Activated T-cell treated with anti-CD3 and anti-CD28 coated beads for 24 hours (primary cell): ENCODE measurements at regions not wholly inside any gene's neighbourhood (a gene's known extent, or its start where the extent isn't known, plus 50 kb on each side); places are given as distances from the start of the nearest gene placed in this dataset.

Source experiments
- DNase-seq: peaks from one replicate; pipeline ENCODE4 v3.0.0-alpha.2; 2020; ENCODE audit warnings: low read depth

DNA sequence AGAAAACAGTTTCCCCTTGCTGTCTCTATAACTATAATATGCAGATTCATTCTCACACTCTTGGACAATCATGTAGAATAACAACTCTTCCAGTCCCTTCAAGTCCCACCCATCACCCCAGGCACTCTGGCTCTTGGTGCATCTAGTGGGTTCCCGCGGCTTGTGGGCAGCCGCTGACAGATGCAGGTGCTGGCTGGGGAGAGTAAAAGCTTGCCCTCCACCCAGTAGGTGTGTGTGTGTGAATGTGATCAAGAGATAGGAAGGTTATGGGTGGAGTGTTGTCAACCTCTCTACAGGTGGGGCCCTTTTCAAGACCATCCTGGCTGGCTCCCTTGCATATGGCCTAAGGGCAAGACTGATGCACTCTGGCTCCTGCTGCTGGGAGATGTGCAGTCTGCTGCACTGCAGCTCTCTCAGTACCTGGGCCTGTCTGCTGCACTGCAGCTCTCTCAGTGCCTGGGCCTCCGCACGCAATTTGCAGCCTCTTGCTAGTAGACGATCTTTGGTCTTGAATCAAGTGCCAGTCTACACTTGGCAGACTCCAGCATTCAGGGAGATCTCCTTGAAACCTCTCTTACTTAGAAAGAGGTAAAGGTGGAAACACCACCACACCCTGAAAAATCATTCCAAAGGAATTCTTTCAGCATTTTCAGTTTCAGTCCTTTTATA, 189.7 kb upstream of the GDNF start:
- no peak for DNase-seq

DNA sequence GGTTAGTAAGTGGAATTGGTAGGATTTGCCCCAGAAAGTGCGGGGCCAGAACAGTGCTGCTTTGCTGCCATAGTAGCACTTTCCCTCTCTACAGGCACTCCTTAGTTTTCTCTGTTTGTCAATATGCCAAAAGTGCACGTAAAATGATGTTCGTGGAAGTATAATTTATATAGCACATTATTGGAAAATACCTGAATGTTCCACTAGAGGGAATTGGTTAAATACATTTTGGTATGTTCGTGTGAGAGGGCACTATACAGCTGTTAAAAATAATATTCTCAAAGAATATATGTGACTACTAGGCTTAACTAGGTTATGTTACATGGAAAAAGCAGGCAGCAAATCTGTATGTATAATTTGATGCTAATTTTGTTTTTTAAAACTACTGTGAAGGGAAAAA, 184.0 kb upstream of the GDNF start:
- no peak for DNase-seq

DNA sequence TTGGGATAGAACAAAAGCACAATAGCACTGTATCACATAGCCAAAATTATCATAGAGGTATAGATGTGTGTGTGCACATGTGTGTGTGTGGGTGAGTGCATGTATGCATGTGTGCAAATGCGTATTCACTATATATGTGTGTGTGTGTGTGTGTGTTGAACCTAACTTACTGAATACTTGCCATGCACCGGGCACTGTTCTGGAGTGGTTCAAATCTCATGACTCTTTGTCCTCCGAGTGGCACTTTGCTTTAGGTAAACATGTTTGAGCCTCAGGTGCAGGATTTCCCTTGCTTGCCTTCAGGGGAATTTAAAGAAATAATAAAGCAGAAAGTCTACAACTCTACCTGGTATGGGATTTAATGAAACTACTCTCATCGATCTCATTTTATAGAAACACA, 183.5 kb upstream of the GDNF start:
- DNase-seq: no peak

DNA sequence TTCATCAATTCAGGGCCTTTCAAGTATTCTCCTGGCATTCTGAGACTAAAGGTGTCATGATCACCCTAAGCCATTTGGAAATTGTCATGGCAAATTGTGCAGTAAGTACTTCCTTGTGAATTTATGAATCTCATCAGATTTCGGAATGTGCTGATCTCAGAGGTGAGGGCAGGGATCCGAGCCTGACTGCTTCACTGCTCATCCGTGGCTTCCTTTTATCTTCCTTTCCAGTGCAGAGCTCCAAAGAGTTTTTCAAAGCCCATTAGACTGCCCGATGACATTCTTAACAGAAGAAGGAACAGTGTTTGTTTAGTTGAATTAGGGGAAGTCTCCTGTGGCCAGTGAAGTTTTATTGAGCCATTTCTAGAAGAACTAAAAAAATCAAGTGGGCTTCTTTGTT, 182.8 kb upstream of the GDNF start:
- DNase-seq: no peak

DNA sequence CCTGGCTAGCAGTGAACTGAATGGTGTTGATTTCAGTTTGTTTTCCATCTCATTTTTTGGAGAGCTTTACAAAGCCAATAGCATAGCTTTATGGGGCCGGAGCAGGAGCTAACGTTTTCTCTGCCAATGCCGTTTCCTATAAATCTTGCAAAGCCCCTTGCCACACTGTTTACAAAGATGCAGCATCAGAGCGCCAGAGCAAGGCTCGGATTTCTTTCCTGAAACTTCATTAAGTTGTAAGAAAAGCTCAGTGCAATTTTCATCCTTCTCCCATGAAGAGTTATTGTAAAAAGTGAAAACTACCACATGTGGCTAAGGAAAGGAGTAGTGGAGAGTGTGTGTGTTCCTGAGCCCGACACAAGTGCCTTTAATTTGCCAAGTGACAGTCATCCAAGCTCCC, 178.2 kb upstream of the GDNF start:
- no peak for DNase-seq

DNA sequence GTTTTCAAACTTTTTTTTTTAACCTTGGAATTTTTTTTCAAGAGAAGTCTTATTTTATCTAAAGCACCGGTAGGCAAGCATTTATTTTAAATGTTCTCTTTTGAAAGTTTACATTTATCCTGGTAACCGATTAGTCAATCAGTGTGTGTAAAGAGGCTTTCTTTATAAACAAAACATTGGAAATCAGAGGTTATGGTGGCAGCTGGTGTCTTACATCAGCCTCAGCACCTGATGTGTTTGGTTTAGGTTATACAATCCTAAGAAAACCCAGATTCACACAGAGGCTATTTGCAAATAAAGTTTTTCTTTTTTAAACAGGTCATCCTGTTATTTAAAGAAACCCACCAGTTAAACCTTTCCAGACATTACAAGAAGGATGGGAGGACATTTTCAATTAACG, 173.3 kb upstream of the GDNF start:
- DNase-seq: no peak

DNA sequence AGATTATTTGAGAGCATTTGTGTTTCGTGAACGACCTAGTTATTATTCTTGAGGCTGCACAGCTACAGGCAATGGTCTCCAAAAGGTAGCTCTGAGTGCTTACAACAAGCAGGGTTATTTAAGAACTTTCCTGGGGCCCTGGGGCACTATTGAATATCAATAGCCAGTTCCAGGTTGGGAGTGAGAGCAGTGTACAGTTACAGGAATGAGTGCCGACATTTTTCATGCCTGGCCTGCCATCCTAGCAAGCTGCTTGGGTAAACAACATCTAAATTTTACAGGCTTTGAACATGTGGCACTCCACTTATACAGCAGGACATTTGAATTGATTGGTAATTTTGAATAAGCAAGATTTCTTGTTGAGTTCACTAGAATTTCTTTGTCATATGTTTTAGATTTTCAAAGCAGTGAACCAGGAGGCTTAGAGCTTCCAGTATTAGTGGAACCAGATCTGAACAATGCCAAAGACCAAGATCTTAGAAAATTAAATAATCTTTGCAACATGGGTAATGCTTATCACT, 171.9 kb upstream of the GDNF start:
- no peak for DNase-seq

DNA sequence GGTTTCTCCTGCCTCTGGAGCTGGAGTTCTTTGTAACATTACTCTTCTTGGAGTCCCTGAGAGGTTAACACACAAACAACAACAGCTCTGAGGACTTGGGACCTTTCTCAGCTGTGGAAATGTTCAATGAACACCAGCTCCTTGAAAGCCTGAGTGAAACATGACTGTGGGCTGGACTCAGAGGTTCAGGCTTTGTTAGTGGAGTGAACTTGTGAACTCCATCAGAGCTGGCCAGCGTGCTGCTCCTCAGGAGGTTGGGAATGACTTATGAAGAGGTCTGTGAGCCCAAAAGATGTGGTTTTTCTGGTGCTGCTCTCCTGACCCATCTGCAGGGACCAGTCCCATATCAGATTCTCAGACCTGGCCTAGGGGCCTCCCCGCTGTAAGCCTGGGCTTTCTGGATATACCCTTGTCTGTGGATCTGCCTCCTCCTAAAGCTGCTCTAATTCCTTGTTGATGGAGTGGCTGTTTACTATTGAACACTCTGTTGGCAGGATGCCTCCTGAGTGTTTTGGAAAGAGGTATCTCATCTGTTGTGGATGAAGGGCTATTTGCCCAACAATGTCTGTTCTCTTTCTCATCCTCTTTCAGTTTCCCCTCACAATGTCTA, 170.0 kb upstream of the GDNF start:
- no peak for DNase-seq

DNA sequence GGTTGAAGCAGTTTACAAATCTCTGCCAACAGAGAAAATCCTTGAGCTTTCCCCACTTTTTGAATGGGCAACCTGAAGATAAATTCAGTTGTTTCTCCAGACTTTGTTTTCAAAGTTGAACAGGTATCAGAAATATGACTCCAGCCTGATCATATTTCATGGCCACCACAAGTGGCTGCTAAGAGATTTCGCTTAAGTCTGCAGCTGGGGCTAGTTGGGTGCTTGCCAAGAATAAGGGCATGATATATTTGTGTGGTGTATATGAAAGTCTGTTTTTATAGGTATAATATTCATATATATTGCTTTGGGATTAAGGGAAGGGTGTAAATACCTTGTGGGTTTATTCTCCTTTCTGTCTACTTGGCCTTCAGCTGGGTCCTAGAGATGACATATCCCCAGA, 168.4 kb upstream of the GDNF start:
- no peak for DNase-seq

DNA sequence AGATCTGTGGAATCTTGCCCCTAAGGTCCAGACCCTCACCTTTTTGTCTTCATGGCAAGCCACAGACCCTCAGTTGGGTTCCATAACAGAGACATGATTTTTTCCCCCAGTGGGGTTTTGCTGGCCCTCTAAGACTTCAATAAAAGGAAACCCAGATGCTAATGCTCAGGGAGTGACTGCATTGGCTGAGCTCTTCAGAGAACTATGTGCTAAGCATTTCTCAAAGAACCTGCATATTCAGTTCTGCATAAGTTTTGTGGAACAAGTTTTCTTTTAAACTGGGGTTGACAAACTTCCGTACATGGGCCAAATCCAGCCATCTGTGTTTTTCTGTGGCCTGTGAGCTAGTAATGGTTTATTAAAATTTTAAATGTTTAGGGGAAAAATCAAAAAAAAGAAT, 159.8 kb upstream of the GDNF start:
- DNase-seq: no peak

DNA sequence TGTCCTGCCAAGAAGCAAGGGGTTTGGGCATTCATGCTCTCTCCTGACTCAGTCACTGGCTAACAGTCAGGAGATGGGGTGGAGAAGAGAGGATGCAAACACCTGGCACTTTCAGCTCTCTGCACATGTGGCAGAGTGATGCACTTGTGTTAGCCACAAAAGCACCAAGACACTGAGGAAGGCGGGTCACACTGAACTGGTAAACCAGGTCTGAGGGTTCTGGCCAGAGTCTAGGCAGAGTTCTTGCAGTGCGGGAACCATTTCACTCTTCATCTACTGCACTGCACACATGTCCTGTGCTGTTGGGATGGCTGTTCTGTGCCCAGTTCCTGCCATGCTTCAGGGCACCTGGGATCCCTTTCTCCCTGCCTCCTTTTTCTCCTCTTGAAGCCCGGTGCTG, 157.1 kb upstream of the GDNF start:
- DNase-seq: no peak

DNA sequence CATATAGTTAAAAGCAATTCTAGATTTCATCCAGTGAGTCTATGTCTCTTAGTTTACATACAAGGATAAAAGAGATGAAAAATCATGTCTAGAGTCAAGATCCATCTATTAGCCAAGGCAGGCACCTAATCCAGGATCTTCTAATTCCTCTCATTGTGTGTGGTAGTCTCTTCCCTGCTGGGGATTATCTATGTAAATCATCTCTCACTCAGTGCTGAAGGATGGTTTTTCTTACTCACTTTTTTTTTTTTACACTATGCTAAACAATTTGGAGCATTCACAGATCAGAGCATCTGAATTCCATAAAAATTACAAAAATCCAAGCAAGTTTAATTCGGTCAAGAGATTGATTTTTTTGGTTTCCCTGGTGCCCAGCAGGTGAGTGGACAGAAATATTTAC, 154.9 kb upstream of the GDNF start:
- DNase-seq: no peak

DNA sequence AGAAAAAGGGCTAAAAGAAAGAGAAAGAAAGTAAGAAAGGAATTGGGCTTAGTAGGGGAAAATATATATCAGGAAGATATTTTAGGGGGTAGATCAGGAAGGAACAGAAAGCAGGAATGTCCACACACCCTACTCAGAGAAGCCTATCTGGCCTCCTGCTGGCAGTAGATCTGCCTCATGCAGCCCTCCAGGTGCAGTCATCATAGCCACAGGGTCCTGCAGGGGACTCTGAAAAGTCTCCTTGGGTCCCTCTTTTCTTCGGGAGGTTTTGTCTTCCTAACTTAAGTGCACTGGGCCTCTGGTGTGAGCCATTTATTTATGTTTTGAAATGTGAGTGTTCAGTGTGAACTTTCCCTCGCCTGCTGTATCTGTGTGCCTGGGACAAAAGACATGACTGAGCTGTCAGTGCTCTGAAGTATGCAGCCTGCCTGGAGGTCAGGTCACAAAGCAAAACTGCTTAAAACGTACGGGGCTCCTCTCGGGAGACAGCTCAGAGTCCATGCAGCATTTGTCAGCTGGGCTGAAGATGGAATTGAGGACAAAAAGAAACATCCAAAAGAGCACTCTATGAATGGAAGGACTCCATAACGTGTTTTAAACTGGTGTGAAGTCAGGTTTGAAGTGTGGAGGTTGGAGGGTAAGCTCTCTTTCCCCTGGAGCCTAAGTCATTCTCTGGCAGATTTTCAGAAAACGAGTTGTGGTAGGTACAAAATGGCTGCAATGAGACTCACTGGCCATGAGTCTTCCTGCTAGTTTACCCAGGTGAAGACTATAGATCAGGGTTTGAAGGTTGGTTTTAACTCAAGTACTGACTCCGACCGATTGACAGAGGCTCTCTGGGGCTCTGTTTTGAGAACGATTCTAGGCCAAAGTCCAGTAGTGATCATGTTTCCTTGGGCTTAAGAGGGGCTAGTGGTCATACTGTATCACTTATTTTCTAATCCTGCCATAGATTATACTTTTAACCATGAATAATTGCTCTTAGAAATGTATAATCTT, 151.8 kb upstream of the GDNF start:
- DNase-seq: no peak

DNA sequence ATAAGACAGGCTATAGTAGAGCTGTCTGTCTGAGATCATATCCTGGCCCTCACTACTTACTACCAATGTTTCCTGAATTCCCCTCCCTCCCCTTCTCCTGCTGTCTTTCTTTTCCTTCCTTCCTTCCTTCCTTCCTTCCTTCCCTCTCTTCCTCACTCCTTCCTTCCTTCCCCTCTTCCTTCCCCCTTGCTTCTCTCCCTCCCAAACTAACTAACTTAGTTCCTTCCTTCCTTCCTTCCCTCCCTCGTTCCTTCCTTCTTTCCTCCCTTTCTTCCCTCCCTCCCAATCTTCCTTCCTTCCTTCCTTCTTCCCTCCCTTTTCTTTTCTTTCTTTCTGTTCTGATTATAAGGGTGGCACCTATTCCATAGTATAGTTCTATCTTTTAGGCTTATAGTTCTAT, 150.0 kb upstream of the GDNF start:
- DNase-seq: no peak

DNA sequence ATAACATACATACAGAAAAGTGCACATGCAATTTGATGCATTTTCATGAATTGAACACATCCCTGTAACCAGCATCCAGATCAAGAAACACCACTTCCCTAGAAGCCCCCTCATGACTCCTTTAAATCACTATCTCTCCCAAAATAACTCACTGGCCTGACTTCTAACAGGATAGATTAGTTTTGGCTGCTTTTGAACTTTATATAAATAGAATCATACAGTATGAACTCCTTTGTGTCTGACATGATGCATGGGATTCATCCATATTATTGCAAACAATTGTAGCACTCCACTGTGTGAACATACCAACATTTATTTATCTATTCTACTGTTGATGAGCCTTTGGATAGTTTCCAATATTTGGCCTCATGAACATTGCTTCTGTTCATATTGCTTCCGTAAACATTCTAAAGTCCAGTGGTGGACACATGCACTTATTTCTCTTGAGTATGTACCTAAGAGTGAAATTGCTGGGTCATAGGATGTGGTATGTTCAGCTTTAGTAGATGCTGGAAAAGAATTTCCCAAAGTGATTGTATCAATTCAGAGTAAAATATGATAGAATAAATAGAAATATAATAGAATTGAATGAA, 148.7 kb upstream of the GDNF start:
- no peak for DNase-seq

DNA sequence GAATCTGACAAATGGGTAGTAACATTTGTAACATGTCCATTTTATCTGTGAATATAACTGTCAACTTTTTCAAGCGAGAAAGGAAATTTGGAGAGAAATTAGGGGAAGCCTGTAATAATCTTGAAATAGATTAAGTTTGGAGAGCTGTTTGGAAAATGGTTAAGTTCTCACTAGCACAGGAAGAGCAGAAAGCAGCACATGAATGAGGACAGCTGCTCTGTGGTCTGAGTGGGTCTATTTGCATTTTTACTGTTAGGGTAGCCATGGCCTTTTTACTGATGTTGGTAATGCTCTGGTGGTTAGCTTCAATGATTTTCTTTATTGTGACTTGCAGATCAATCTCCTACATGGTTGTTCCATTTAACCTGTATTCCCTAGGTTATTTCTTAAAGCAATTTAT, 144.5 kb upstream of the GDNF start:
- no peak for DNase-seq

DNA sequence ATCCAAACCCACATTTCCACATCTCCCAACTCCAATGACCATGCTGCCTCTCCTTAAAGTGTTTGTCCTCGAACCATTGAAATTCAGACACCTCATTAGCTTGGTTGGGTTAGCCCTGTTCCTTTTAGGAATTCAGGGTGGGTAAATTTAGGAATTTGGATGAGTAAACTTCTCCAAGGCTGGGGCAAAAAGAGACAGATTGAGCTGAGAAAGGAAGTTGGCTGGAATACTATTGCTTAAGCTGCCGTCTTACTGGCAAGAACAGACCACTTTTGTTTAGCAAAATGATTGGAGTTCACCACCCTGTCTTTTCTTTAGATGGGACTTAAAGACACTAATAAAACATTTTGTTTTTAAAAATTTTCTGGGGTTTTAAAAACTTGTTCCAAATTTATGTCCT, 143.6 kb upstream of the GDNF start:
- no peak for DNase-seq

DNA sequence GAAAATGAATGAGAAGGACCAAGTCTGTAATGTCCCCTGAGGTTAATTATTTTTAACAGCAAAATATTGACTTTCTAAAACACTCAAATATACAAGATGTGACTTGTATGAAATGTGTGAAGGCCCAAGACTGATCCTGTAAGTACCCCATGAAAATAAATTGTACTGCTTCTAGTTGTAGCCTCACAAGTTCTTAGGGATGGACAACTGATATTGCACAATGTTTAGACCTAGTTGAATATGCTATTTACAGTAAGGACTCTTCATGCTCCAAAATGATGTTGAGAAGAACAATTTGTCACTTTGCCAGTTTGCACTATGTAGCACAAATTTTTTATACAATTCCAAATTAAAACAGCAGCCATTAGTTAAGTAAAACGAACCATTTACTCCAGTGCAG, 139.7 kb upstream of the GDNF start:
- DNase-seq: no peak

DNA sequence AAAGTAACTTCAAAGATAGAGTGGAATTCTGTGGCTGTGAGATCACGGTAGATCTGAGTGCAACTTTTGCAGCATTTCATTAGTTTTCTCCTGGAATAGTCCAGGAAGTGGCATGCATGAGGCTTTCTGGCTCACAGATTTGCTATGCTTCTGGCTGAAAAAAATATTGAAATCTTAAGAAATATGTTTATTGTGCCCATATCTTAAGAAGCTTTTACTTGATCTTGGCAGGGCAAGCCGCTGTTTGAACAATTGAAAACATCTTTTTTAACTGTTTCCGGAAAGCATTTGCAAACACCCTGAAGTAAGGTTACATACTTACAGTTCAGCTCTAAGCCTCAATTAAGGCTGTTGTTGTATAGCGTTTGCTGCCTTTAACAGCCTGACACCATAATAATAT, 135.7 kb upstream of the GDNF start:
- no peak for DNase-seq

DNA sequence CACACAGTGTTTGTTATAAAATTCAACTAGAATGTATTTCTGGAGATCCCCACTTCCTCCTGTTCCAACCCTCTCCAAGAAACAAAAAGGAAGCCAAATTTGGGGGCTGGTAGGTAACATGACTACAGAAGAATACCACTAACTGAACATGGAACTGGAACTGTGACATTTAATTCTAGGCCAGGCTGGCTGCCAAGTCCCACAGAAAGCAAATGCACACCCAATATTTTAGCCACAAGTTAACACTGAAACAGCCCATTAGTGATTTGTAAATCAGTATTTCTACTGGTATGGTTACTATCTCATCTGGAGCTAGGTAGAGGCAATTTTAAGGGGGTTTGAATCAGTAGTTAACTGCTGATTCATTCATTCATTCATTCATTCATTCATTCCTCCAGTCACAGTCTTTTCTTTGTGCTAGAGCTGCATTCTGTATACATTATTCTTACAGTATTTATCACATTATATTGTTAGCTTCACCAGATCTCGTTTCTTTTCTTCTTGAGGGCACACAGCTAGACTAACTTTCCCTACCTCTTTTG, 131.7 kb upstream of the GDNF start:
- DNase-seq: no peak

DNA sequence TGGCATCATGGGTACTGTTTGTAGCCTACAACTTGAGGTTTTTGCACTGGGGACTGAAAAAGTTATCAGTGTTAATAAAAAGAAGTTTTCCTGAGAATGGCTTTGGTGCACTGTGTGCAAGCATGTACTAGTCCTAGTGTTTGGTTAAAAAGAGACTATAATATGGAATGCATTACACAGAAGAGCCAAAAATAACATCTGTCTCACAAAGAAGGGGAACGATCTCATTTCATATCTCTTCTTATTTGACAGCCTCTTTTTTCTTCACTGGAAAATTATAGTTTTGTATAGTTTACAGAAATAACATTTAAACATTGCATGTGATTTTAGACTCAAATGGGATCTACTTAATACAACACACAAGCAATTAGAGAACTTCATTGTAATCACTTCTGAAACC, 127.0 kb upstream of the GDNF start:
- no peak for DNase-seq

DNA sequence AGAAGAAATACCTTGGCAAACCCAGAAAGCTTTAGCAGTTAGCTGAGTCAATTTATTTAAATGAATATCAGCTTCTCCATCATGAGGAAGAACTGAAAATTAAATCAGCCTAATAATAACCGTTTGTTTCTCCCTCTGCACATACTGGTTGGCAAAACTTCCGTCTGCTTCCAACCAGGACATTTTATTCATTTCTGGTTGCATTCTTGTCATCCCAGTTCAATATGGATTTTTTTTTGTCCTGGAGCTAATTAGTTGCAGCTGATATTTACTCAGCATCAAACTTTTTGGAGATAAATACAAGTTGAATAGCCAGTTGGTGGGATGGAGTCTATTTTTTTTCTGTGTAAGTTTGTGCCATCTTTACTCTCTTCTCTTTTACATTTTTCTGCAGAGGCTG, 126.5 kb upstream of the GDNF start:
- no peak for DNase-seq
